Right renal pelvis (tissue), 4 donors: ENCODE measurements at regions not wholly inside any gene's neighbourhood (a gene's known extent, or its start where the extent isn't known, plus 50 kb on each side); places are given as distances from the start of the nearest gene placed in this dataset.

Experiments used
- DNase-seq, 4 donors: peaks; one replicate each; pipeline ENCODE4 v3.0.0-alpha.2; 2013; ENCODE audit warnings: low read depth in 4 of 4, low spot score in 3 of 4, missing footprints in 1 of 4

- no peak for DNase-seq
These were observed 981.7 kb downstream of the TTLL7 start for GRCh38 chr1:83017276-83017675.

- DNase-seq = no peak
These were observed 982.5 kb downstream of the TTLL7 start for GRCh38 chr1:83016354-83016849.

- no peak for DNase-seq
These were observed 983.8 kb downstream of the TTLL7 start for GRCh38 chr1:83015163-83015562.

- DNase-seq = no peak
These were observed 986.0 kb downstream of the TTLL7 start for GRCh38 chr1:83012950-83013349.

- no peak for DNase-seq
These were observed 987.7 kb downstream of the TTLL7 start for GRCh38 chr1:83011265-83011664.

GRCh38 chr1:83006271-83006670, 992.7 kb downstream of the TTLL7 start:
- DNase-seq = no peak

GRCh38 chr1:83000286-83000685, 998.6 kb downstream of the TTLL7 start:
- no peak for DNase-seq

GRCh38 chr1:82995951-82996350, 1003.0 kb downstream of the TTLL7 start:
- DNase-seq = no peak

- DNase-seq = no peak
These were observed 1004.2 kb downstream of the TTLL7 start for GRCh38 chr1:82994616-82995263.

GRCh38 chr1:82991569-82991968, 1007.4 kb downstream of the TTLL7 start:
- no peak for DNase-seq

- no peak for DNase-seq
These were observed 1019.2 kb downstream of the TTLL7 start for GRCh38 chr1:82979593-82980236.

- DNase-seq = no peak
These were observed 1020.2 kb downstream of the TTLL7 start for GRCh38 chr1:82978461-82979324.

- no peak for DNase-seq
These were observed 1025.9 kb downstream of the TTLL7 start for GRCh38 chr1:82972841-82973553.

GRCh38 chr1:82969340-82969739, 1029.6 kb downstream of the TTLL7 start:
- no peak for DNase-seq

- no peak for DNase-seq
These were observed 1036.3 kb downstream of the TTLL7 start for GRCh38 chr1:82962658-82963057.

- no peak for DNase-seq
These were observed 1048.2 kb downstream of the TTLL7 start for GRCh38 chr1:82950606-82951200.

- no peak for DNase-seq
These were observed 1050.5 kb downstream of the TTLL7 start for GRCh38 chr1:82948386-82948785.

GRCh38 chr1:82947278-82947677, 1051.7 kb downstream of the TTLL7 start:
- no peak for DNase-seq

- no peak for DNase-seq
These were observed 1052.8 kb downstream of the TTLL7 start for GRCh38 chr1:82946096-82946605.

- no peak for DNase-seq
These were observed 1054.1 kb downstream of the TTLL7 start for GRCh38 chr1:82944822-82945221.
